Middle frontal gyrus (tissue), 1 donor: ENCODE measurements at regions not wholly inside any gene's neighbourhood (a gene's known extent, or its start where the extent isn't known, plus 50 kb on each side); places are given as distances from the start of the nearest gene placed in this dataset.

ENCODE experiments used
- DNase-seq: peaks from one replicate; pipeline ENCODE4 v3.0.0-alpha.2; 2015; ENCODE audit warnings: low spot score; ENCODE audit errors: extremely low spot score

DNA sequence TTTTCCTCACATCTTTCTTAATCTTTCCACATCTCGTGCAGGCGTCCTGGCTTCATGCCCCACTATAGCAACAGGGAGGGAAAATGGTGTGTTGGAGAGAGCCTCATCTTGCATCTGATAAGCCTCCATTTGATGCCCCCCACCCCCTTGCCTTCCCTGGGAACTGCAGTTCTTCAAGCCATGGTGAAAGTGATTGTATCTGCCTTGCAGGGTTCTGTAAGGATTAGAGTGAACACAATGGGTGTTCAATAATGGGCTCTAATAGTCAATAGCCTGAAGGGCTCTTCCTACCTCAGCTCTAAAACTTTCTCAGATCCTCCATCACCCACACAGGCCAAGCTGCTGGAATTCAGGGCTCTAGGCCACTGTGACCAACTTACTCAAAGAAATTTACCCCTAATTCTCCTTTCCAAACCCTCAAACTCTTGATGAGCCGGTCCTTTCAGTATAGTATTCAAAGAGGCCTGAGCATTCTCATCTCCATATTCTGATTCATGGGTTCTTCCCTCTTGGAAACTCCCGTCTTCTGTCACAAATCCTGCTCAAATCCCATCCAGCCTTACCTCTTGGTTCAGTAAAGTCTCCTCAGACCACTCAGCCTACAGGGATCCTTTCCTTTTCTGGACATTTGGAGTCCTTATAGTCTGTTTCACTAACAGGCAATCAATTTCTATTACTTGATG is 128.3 kb upstream of the TRIM2 start:
- DNase-seq, result no peak

DNA sequence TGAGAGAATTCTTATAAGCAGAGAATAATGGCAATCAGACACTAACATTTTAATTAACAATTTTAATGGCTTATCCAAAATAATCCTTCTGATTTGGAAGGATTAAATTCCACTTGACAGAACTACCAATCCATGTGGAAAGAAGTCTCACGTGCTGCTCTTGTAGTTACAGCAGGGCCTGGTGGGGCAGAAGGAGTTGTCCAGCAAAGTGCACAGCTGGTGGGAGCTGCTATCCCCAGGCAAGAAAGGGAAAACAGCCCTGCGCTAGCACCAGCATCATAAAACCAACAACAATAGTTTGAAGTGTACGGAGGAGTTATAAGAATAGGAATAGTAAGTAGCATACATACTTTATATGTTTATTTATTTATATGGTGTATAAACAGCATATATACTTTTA is 127.4 kb upstream of the TRIM2 start:
- no peak for DNase-seq

DNA sequence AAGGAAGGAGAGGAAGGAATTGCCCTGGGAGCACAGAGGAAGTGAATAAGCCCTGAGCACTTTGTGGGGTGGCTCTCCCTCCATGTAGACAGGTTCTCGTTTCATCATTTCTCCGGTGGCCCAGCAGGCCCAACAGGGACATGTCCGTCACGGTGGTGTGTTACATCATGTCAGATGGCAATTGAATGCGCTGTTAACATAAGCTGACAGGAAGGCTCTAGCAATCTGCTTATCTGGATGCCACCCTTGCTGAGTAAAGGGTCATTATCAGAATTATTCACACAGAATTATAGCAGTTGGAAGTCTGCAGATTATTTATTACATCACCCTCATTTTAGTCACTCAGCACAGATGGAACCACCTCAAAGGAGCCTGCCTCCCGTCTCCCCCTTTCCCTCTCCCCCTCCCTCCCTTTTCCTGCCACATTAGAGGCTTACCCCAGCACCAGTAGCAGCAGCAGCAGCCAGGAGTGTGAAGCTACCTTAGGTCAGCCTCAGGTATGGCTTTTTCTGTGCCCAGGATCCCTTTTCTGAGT is 124.3 kb upstream of the TRIM2 start:
- DNase-seq, result no peak

DNA sequence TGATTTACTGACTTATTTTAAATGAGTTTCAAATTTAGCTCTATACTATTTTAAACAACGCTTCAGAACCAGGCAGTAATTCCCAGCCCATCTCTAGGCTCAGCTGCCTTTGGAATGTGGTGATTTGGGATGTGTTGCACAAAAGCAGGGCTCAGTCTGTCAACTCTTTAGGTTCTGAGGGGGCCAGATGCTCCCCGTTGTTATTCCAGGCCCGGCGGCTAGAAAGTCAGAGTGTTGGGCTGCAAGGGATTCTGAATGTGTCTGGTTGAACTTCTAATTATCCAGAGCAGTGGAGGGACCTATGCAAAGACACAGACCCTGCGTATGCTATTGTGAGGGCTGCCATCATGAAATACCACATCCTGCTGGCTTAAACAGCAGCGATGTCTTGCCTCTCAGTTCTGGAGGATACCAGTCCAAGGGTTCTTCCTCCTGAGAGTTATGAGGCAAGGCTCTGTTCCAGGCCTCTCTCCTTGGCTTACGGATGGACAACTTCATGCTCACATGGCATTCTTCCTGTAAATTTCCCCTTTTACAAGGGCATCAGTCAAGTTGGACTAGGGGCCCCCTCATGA is 123.2 kb upstream of the TRIM2 start:
- no peak for DNase-seq

DNA sequence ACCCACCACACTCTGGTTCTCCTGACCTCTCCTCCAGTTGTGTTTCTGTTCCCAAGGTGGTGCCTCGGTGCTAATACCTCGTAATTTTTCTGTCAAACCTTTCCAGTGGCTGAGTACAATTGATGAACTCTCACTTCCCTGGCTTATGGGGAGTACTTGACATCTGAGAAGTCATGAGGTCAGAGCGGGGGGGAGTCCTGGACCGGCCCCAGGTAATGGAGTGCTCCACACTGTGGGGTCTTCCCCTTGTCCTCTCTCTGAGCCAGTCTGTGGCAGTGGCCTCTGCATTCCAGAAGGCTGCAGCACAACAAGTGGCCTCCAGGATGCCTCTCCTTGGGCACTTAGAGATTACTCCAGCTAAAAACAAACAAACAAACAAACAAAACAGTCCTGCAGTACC is 122.5 kb upstream of the TRIM2 start:
- DNase-seq, result no peak

DNA sequence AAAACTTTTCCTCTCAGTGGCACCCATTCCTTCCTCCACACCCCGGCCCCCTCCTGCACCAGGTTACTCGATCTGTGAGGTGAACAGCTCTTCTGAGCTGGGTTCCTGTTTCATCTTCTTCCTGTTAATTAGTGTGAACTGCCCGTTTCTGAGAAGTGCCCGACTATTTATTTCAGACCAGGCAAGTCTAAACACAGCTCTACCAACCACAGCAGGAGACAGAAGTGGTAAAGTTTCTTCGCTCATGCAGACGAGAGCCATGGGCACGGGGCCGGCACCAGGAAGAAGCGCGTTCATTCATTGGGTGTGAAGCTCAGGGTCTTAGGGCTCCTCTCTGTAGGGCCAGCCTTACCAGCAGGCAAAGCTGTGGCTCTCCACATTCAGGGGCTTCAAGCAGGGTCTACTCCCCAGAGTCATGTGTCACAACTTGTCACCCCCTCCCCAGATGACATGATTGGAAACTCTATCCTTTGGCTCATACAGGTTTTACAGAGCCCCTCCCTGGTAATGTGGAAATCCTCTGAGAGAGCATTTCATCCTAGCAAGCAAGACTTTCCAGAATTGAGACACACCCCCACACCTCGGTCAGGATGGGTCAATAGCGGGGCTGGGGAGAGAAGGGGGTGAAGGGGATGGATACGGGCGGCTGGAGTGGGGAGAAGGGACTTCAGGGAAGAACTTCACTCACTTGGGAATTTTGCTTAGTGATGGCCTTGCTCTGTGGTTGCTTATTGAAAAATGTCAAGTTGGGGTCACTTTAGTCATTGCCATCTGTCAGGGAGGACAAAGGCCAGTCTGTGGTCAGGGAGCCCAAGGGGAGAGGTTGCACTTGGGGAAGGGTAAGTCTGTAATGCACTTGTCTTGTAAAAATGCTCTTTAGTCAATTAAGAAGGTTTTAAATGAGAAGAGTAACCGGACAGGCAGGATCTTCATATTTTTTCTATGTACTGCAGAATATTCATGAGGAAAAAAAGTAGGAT is 121.6 kb upstream of the TRIM2 start:
- DNase-seq, result no peak

DNA sequence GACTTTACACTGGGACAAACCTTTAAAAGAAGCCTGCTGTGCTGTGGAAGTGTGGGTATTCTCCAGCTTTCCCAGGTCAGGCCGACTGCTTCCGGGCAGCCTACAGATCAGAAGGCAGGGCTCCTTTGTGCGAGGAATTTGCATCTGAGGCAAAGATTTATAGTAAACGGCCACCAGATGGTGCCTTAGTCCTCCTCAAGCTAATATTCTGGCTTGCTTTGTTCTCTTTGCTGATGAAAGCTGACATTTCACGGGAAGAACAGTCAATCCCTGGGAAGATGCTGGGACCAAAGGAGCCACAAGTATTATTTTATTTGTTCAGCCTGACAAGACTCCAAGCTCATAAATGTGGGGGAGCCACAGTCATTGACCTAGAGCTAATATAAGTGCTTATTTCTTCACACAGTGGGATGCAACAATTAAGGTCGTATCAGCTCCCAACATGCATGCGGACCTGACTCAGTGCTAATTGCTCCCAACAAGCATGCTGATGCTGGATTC is 120.7 kb upstream of the TRIM2 start:
- peak; percentile 67 for DNase-seq

DNA sequence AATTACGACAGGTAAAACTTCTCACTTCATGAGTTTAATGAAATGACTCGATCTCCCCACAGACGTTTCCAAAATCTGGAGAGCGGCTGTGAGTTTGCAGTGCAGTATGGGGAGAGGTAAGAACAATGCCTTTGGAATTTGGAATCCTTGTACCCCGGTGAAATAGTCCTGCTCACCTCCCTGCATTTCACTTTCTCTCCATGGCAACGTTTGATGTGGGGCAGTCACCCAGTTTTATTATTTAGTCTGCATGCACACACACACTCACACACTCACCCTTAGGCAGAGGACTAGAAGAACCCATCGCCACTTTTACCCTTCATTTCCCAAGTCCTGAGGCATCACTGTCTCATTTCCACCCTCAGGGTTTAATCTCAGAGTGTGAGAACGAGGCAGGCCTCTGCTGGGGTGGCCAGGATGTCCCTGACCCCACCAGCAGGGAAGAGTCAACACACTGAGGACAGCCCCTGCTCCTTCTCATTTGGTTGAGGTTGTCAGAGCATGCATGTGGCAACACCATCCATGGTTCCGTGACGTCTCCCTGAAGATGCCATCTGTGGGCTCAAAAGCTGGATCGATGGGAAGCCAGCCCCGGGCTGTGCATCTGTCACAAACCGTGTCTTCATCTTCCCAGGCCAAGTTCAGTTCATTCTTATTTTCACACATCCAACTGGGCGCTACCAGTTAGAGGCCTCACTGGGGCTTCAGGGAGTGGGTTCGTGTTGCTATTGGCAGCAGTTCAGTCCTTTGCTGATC is 119.8 kb upstream of the TRIM2 start:
- no peak for DNase-seq

DNA sequence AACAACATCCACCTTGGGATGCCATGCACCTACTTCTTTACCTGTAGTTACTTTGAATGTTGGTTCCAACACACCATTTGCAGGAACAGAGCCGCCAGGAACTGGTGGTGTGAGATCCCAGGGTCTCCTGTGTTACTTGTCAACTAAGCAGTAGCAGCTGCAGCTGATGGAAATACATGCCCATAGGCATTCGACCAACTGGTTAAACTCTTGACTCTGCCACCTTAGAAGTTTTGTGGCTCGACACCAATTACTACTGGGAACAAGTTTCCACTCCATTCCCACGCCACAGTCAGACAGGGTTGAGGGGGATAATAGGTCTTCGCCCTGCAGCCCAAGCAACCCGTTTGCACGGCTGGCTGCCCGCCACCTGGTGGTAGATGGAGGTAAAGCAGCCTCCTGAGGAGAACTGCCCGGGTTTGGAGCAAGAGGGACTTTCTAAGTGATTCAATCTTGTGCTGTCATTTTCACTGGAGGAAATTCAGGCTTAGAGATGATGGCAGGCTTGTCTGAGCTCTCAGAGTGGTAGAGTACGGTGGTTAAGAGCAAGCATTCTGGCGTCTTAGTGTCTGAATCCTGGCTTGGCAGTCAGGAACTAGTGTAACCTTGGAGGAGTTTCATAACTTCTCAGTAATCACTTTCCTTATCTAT is 119.1 kb upstream of the TRIM2 start:
- peak; percentile 65 for DNase-seq

DNA sequence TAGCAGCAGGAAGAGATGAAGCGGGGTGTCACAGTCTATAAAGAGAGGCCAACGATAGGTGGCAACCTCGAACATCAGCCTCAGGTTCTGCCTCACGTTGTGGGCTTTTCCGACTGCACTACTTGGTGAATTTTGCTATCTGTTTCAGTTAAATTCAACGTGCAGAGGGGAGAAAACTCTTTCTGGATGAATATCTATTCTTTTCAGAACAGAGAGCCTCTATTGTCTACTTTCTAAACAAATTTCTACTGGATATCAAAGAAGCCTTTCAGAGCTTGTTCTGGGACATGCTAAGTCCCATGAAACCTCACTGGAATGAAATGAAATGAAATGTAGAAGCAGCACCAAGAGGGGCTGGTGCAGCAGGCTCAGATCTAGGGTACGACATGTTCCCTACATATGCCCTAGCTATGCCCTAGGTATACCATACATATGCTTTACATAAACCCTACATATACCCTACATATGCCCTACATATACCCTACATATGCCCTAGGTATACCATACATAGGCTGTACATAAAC is 116.5 kb upstream of the TRIM2 start:
- no peak for DNase-seq

DNA sequence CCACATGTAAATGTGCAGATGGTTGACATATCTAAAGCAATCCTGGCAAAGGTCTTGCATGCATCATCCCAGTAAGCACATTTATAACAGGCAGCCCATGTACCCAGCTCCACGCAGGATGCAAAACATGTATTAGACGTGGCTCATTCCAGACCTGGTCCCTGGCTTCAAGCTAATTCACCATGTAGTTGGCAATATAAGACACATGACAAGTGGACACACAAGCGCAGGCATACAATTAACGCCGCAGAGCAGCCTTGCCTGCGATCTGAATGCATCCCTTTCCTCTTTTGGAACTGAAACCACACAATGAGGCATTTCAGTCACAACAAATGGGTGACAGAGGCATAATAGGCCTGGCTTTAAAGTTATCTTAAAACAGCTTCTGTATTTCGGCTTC is 114.5 kb upstream of the TRIM2 start:
- DNase-seq, result no peak

DNA sequence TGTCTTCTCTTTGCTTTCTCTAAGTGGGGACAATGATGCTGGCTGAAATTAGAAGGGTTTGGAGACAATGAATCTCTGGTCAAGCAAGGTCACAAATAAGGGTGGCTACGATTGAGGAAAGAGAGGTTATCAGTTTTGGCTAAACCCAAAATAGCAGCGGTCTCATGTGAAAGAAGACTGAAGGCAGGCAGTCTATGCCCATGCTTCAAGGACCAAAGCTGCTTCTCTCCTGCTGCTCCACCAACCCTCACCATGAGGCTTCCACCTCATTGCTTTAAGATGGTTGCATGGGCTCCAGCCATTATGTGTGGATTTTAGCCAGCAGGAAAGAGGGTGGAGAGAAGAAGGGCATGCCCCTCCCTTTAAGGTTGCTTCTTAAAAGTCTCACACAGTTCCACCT is 114.1 kb upstream of the TRIM2 start:
- no peak for DNase-seq

DNA sequence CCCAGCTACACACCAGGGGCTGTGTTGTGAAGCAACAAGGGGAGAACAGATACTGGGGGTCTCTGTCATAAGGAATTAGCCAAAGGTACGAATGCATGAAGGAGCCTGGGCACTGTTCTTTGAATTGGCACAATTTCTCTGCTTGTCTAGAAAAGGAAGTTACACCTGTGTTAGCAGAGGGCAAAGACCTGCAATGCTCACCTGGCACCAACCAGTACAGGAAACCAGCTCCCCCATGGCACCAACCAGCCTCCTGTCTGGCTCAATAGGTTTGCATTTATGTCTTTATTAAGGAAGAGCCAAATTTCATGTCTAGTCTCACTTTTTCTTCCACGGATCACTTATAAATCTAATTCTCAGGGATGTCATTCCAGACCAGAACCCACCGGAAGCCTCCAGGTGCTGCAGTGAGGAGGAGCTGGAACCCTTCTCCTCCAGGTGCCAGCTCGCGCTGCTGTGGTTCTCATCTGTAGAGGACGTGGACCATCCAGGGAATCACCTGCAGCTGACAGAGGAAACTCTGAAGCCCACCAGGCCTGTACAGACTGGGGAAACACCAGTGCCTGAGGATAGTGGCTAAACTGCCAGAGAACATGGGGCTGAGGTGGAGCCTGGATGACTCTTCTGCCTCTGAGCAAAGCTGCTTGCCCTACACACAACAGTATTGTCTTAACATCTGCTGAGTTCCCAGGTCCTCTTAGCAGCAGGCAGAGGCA is 113.4 kb upstream of the TRIM2 start:
- no peak for DNase-seq

DNA sequence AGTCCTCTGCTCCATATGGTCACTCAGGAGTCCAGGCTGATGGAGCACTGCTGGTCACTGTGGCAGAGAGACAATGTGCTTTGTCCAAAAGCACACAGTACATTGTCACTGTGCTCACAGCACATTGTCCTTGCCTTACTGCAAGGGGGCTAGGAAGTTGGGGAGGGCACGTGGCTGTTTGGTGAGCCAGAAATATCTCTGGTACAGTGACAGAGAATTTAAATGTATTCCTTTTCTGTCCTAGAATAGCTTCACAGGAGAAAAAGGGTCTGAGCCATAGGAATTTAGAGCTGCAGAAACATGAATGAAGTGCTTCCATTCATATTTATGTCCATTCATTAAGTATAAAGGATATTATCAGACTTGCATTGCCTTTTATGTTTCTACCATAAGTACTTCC is 110.8 kb upstream of the TRIM2 start:
- no peak for DNase-seq

DNA sequence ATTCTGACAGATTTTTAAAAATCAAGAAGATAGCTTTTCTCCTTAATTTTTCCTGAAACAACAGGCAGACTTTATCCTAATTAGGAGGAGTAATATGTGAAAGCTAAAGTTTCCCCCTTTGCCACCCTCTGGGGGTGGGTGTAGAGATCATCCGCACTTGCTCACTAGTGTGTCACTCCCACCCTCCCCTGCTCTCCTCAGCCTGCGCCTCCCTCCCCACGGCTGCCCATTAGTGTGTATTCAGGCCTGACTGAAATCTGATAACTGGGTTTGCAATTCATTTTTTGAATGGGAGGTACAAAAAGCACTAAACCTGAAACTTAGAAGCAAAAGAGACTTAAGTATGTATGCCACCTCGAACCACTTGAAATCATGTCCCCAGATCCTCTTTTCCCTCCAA is 110.4 kb upstream of the TRIM2 start:
- DNase-seq, result no peak

DNA sequence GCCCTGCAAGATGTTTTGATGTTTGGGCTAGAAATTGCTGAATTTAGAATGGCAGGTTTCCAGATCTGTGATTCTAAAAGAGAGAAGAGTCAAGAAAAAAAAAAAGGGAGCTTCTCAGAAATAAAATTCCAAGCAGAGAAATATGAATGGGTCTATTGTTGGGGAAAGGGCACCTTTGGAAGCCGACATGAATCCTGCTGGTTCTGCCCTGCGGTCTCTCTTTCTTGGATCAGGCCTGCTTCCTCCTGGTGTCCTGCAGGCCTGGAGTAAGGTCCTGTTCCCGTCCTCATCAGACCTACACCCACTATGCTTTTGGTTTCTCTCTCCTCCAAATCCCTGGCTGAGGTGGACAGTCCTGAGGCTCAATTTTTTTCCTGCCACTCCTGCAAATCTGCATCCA is 109.8 kb upstream of the TRIM2 start:
- DNase-seq, result no peak

DNA sequence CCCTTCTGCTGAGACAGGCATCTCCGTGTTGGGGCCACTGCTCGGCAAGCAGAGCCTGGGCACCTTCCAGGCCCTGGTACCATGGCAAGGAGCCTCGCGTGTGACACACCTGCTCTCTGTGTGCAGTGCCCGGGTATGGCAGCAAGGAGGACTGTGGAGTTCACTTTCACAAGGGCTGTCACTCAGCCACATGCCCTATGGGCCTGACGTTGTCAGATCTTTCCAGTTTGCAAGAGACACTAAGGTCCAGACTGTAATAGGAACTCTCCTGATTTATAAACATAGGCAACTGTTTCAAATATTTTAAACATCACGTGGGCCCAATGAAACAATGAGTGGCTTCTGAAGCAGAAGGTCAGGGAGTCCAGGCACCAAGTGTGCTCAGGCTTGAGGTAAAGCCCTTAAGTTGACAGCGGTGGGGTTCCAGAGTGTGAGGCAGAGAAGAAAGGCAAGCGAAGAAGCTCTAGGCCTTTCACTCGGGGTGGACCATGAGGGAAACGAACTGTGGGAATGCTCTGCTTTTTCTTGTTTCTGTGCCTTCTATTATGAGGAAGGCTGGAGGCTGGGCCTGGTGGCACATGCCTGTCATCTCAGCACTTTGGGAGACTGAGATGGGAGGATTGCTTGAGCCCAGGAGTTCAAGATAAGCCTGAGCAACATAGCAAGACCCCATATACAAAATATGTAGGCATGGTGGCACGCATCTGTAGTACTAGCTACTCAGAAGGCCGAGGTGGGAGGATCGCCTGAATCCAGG is 108.6 kb upstream of the TRIM2 start:
- DNase-seq, result no peak

DNA sequence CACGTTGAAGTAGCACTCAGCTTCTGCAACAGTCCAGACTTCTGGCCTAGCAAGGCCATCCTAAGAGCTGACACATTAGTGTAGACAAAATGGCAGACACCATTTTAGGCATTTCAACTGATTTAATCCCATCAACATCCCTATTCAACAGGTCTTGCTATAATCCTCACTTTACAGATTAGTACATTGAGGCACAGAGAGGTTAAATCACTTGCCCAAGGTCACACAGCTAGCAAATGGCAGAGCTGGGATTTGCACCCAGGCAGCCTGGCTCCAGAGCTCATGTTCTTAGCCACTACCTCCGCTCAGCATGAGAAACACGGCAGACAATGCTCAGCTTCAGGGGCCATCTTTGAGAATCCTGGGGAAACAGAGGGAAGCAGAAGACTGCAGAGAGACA is 107.9 kb upstream of the TRIM2 start:
- DNase-seq, result no peak

DNA sequence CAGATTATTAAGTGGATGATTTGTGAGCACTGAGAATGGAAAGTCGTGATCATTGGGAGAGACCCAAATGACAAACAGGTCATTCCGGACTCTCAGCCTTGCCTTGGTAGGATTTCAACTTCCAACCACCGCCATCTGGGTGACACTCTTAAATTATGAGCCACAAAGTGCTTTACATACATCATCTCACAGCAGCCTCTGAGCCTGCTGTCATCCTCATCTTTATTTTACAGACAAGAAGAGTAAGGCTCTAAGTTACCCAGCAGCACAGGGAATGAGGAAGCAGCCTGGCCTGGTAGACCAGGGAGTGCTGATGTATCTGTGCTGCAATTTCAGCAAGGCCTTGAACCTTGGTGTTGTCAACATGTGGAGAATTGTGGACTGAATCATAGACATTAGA is 105.8 kb upstream of the TRIM2 start:
- DNase-seq, result no peak
